Astrocyte (in vitro differentiated cells and primary cell): ENCODE measurements at regions not wholly inside any gene's neighbourhood (a gene's known extent, or its start where the extent isn't known, plus 50 kb on each side); places are given as distances from the start of the nearest gene placed in this dataset.

Experiments used
- DNase-seq: peaks from one replicate; pipeline ENCODE4 v3.0.0-alpha.2; 2010; ENCODE audit warnings: low read depth
- FAIRE-seq: peaks from 2 replicates; lab custom pipeline; 2011; peaks lifted over from hg19 to GRCh38; lab: Jason Lieb, UNC
- H2AFZ ChIP-seq: 2 replicates; pipeline ENCODE4 v1.6.0; 2012; ENCODE audit warnings: low read depth, low read length, inconsistent platforms
- H3K27ac ChIP-seq: 2 replicates; pipeline ENCODE4 v1.5.1; 2011; ENCODE audit warnings: low read depth, low read length, inconsistent platforms
- H3K27me3 ChIP-seq: 2 replicates; pipeline ENCODE4 v1.6.0; 2011; ENCODE audit warnings: low read length, inconsistent platforms; ENCODE audit not compliant: insufficient read depth
- H3K36me3 ChIP-seq: 2 replicates; pipeline ENCODE4 v1.5.1; 2011; ENCODE audit warnings: low read length, inconsistent platforms; ENCODE audit not compliant: insufficient read depth
- H3K4me1 ChIP-seq: 2 replicates; pipeline ENCODE4 v1.5.1; 2011; ENCODE audit warnings: low read length, inconsistent platforms; ENCODE audit not compliant: insufficient read depth
- H3K4me2 ChIP-seq: 2 replicates; pipeline ENCODE4 v1.6.0; 2012; ENCODE audit warnings: low read length, inconsistent platforms
- H3K4me3 ChIP-seq: 2 replicates; pipeline ENCODE4 v1.5.1; 2011; ENCODE audit warnings: low read depth, mild to moderate bottlenecking, low read length, inconsistent platforms; ENCODE audit not compliant: insufficient read depth
- H3K79me2 ChIP-seq: 2 replicates; pipeline ENCODE4 v1.6.0; 2012; ENCODE audit warnings: mild to moderate bottlenecking, low read length, inconsistent platforms; ENCODE audit not compliant: insufficient read depth
- H3K9ac ChIP-seq: 2 replicates; pipeline ENCODE4 v1.6.0; 2012; ENCODE audit warnings: mild to moderate bottlenecking, low read length, inconsistent platforms
- H3K9me3 ChIP-seq: 2 replicates; pipeline ENCODE4 v1.5.1; 2012; ENCODE audit warnings: low read depth, mild to moderate bottlenecking, low read length, inconsistent platforms; ENCODE audit not compliant: insufficient read depth
- H4K20me1 ChIP-seq: 2 replicates; pipeline ENCODE4 v1.6.0; 2012; ENCODE audit warnings: low read length, inconsistent platforms; ENCODE audit not compliant: insufficient read depth
- H3K27ac Mint-ChIP-seq: one replicate; pipeline ENCODE4 v1.8.0; 2021; ENCODE audit warnings: mild to moderate bottlenecking, mixed read lengths; ENCODE audit not compliant: unreplicated experiment
- H3K27me3 Mint-ChIP-seq: one replicate; pipeline ENCODE4 v1.8.0; 2021; ENCODE audit warnings: low read depth, mixed read lengths; ENCODE audit not compliant: unreplicated experiment
- H3K36me3 Mint-ChIP-seq: one replicate; pipeline ENCODE4 v1.8.0; 2021; ENCODE audit warnings: low read depth, mixed read lengths; ENCODE audit not compliant: unreplicated experiment
- H3K4me1 Mint-ChIP-seq: one replicate; pipeline ENCODE4 v1.8.0; 2021; ENCODE audit warnings: low read depth, mixed read lengths; ENCODE audit not compliant: unreplicated experiment
- H3K4me3 Mint-ChIP-seq: one replicate; pipeline ENCODE4 v1.8.0; 2021; ENCODE audit warnings: mild to moderate bottlenecking, moderate library complexity, mixed read lengths; ENCODE audit not compliant: unreplicated experiment
- H3K9me3 Mint-ChIP-seq: one replicate; pipeline ENCODE4 v1.8.0; 2021; ENCODE audit warnings: mild to moderate bottlenecking, mixed read lengths; ENCODE audit not compliant: unreplicated experiment
- CTCF ChIP-seq: IDR thresholded peaks from 2 replicates; pipeline ENCODE4 v1.5.1; 2011; ENCODE audit warnings: low read depth, mild to moderate bottlenecking, inconsistent platforms, low read length, moderate library complexity; ENCODE audit not compliant: insufficient read depth
- EZH2 ChIP-seq: IDR thresholded peaks from 2 replicates; pipeline ENCODE4 v1.6.1; 2012; ENCODE audit warnings: mild to moderate bottlenecking, low read length, inconsistent platforms; ENCODE audit not compliant: insufficient read depth

- Mint-ChIP-seq H3K9me3 (peaks cover 1% of the 10 kb centered on the region), H3K4me1 (peaks cover 16% of the 10 kb centered on the region), H3K27ac (no peak overlapping the region), H3K36me3 (no peaks in the 10 kb centered on the region), H3K4me3 (no peak overlapping the region), H3K27me3 (no peaks in the 10 kb centered on the region)
- Histone ChIP-seq H3K36me3 (no peaks in the 10 kb centered on the region), H3K9me3 (no peaks in the 10 kb centered on the region), H3K9ac (no peak overlapping the region), H4K20me1 (no peaks in the 10 kb centered on the region), H3K27ac (no peak overlapping the region), H3K27me3 (no peaks in the 10 kb centered on the region), H3K4me2 (no peak overlapping the region), H2AFZ (no peak overlapping the region), H3K4me3 (no peak overlapping the region), H3K4me1 (peaks cover 8% of the 10 kb centered on the region), H3K79me2 (no peaks in the 10 kb centered on the region)
- no peak for FAIRE-seq
- DNase-seq = no peak
- no peak for TF ChIP-seq EZH2
- no peak for TF ChIP-seq CTCF
Observed at GRCh38 chr10:3685384-3685783, 99.6 kb downstream of the KLF6 start.

GRCh38 chr10:3684891-3685290 is 100.1 kb downstream of the KLF6 start:
- Histone ChIP-seq H3K79me2 (no peaks in the 10 kb centered on the region), H3K9me3 (no peaks in the 10 kb centered on the region), H3K4me1 (peaks cover 4% of the 10 kb centered on the region), H3K9ac (no peak overlapping the region), H3K27me3 (no peaks in the 10 kb centered on the region), H3K36me3 (no peaks in the 10 kb centered on the region), H3K27ac (no peak overlapping the region), H3K4me3 (no peak overlapping the region), H3K4me2 (no peak overlapping the region), H4K20me1 (no peaks in the 10 kb centered on the region), H2AFZ (no peak overlapping the region)
- peaks cover 12% of the 10 kb centered on the region for H3K4me1 Mint-ChIP-seq
- no peak overlapping the region for H3K27ac Mint-ChIP-seq
- H3K4me3 Mint-ChIP-seq = no peak overlapping the region
- TF ChIP-seq EZH2 (no peak), CTCF (no peak)
- H3K36me3 Mint-ChIP-seq = no peaks in the 10 kb centered on the region
- H3K9me3 Mint-ChIP-seq = peaks cover 1% of the 10 kb centered on the region
- no peak for FAIRE-seq
- no peaks in the 10 kb centered on the region for H3K27me3 Mint-ChIP-seq
- no peak for DNase-seq

- no peaks in the 10 kb centered on the region for H3K36me3 Mint-ChIP-seq
- H3K4me3 ChIP-seq = no peak overlapping the region
- H3K9ac ChIP-seq = no peak overlapping the region
- no peak overlapping the region for H3K27ac ChIP-seq
- FAIRE-seq (no peak), DNase-seq (no peak)
- H3K27me3 ChIP-seq = no peaks in the 10 kb centered on the region
- no peaks in the 10 kb centered on the region for H3K27me3 Mint-ChIP-seq
- peaks cover 8% of the 10 kb centered on the region for H3K4me1 Mint-ChIP-seq
- H2AFZ ChIP-seq = no peak overlapping the region
- H3K4me2 ChIP-seq = no peak overlapping the region
- H3K9me3 Mint-ChIP-seq = no peaks in the 10 kb centered on the region
- no peak overlapping the region for H3K27ac Mint-ChIP-seq
- H4K20me1 ChIP-seq = no peaks in the 10 kb centered on the region
- no peaks in the 10 kb centered on the region for H3K9me3 ChIP-seq
- no peaks in the 10 kb centered on the region for H3K79me2 ChIP-seq
- no peaks in the 10 kb centered on the region for H3K36me3 ChIP-seq
- no peaks in the 10 kb centered on the region for H3K4me1 ChIP-seq
- no peak for TF ChIP-seq CTCF
- no peak for TF ChIP-seq EZH2
- no peak overlapping the region for H3K4me3 Mint-ChIP-seq
Observed at GRCh38 chr10:3683560-3683959, 101.4 kb downstream of the KLF6 start.
